Esophagus muscularis mucosa (tissue), 4 donors: ENCODE measurements at regions not wholly inside any gene's neighbourhood (a gene's known extent, or its start where the extent isn't known, plus 50 kb on each side); places are given as distances from the start of the nearest gene placed in this dataset.

ENCODE experiments used
- DNase-seq: peaks from one replicate; pipeline ENCODE4 v3.0.0-alpha.2; 2017; ENCODE audit errors: extremely low spot score
- H3K27ac ChIP-seq, 4 donors: fragments of 200-600 bp; sonication (generic); replicated peaks in 1 of 4; 1 replicate in 3 of 4; 2 replicates in 1 of 4; pipeline ENCODE4 v1.5.1; 2016 to 2019; ENCODE audit warnings: mild to moderate bottlenecking in 1 of 4
- H3K27me3 ChIP-seq, 4 donors: fragments of 200-600 bp; sonication (generic); one replicate each; pipeline versions ENCODE4 v1.5.1 to v1.6.0; 2016 to 2019
- H3K36me3 ChIP-seq, 4 donors: fragments of 200-600 bp; sonication (generic); one replicate each; pipeline ENCODE4 v1.5.1; 2016 to 2019
- H3K4me1 ChIP-seq, 4 donors: fragments of 200-600 bp; sonication (generic); one replicate each; pipeline ENCODE4 v1.5.1; 2016 to 2019
- H3K4me3 ChIP-seq, 4 donors: fragments of 200-600 bp; sonication (generic); 1 replicate in 2 of 4; 2 replicates in 2 of 4; pipeline ENCODE4 v1.5.1; 2016 to 2019; ENCODE audit warnings: mild to moderate bottlenecking in 4 of 4, moderate library complexity in 1 of 4
- H3K9me3 ChIP-seq, 4 donors: fragments of 200-600 bp; sonication (generic); 1 replicate in 3 of 4; 2 replicates in 1 of 4; pipeline ENCODE4 v1.5.1; 2016 to 2019
- CTCF ChIP-seq, 3 experiments: fragments of 200-600 bp in 2 of 3; fragments of 450-650 bp in 1 of 3; sonication (generic) in 2 of 3; IDR thresholded peaks; one replicate each; pipeline ENCODE4 v1.5.1; 2017 to 2019; ENCODE audit warnings: antibody characterized with exemption in 3 of 3, mild to moderate bottlenecking in 2 of 3, moderate library complexity in 1 of 3
- EP300 ChIP-seq: sonication (generic); formaldehyde crosslinking; IDR thresholded peaks from one replicate; pipeline ENCODE4 v1.6.1; 2017; ENCODE audit warnings: antibody characterized with exemption
- POLR2A ChIP-seq: fragments of 450-650 bp; IDR thresholded peaks from one replicate; pipeline ENCODE4 v1.6.1; 2017; ENCODE audit warnings: antibody characterized with exemption, moderate library complexity, mild to moderate bottlenecking, low read depth
- POLR2AphosphoS5 ChIP-seq, 2 donors: sonication (generic); formaldehyde crosslinking; IDR thresholded peaks; one replicate each; pipeline ENCODE4 v1.6.1; 2017; ENCODE audit warnings: antibody characterized with exemption in 2 of 2
- WGBS: methylation state at CpG from one replicate; pipeline ENCODE4 v1.1.5; 2018; 5-methylcytosine and 5-hydroxymethylcytosine counted together
- intact Hi-C: fragments of 100-400 bp; cut with DNase I; formaldehyde crosslinking; loops from one replicate; pipeline ENCODE4 v1.15.1; 2023

GRCh38 chr20:5486377-5487054 lies 124.3 kb downstream of the GPCPD1 start:
- Histone ChIP-seq H3K36me3 (no peaks in the 10 kb centered on the region), H3K27me3 (peaks cover 0 to 17% (median 0%) of the 10 kb centered on the region in 4 donors), H3K4me1 (no peaks in the 10 kb centered on the region), H3K27ac (no peak overlapping the region), H3K4me3 (no peak overlapping the region), H3K9me3 (peaks cover 0 to 6% (median 2%) of the 10 kb centered on the region in 4 donors)
- TF ChIP-seq POLR2A (no peak), CTCF (IDR thresholded peaks at IDR 0.05) (no peak), EP300 (no peak), POLR2AphosphoS5 (IDR thresholded peaks at IDR 0.05) (no peak)
- 90% methylated on average over 5 of the region's 5 CpGs for WGBS
- DNase-seq = no peak
- intact Hi-C loops = no loop called here

GRCh38 chr20:5484926-5485325 lies 125.9 kb downstream of the GPCPD1 start:
- no peak for DNase-seq
- H3K4me3 ChIP-seq = no peak overlapping the region
- no peak for TF ChIP-seq CTCF (IDR thresholded peaks at IDR 0.05)
- no peak for TF ChIP-seq EP300
- no peak for TF ChIP-seq POLR2A
- no peak for TF ChIP-seq POLR2AphosphoS5 (IDR thresholded peaks at IDR 0.05)

GRCh38 chr20:5484346-5484745 lies 126.5 kb downstream of the GPCPD1 start:
- H3K27me3 ChIP-seq = peaks cover 0 to 17% (median 0%) of the 10 kb centered on the region in 4 donors
- intact Hi-C loops = no loop called here
- no peak overlapping the region for H3K4me3 ChIP-seq
- TF ChIP-seq POLR2A (no peak), POLR2AphosphoS5 (IDR thresholded peaks at IDR 0.05) (no peak), CTCF (IDR thresholded peaks at IDR 0.05) (no peak), EP300 (no peak)
- WGBS = 61% methylated on average over 6 of the region's 6 CpGs
- H3K36me3 ChIP-seq = no peaks in the 10 kb centered on the region
- no peak overlapping the region for H3K27ac ChIP-seq
- no peaks in the 10 kb centered on the region for H3K4me1 ChIP-seq
- no peak for DNase-seq
- no peaks in the 10 kb centered on the region for H3K9me3 ChIP-seq

More at GRCh38 chr20:5484926-5485325, 125.9 kb downstream of the GPCPD1 start:
- Histone ChIP-seq H3K4me1 (no peaks in the 10 kb centered on the region), H3K27ac (no peak overlapping the region), H3K9me3 (no peaks in the 10 kb centered on the region), H3K36me3 (no peaks in the 10 kb centered on the region), H3K27me3 (peaks cover 0 to 17% (median 0%) of the 10 kb centered on the region in 4 donors)
- 100% methylated on average over 2 of the region's 8 CpGs for WGBS
- intact Hi-C loops = no loop called here

- peaks cover 0 to 17% (median 0%) of the 10 kb centered on the region in 4 donors for H3K27me3 ChIP-seq
- no peak overlapping the region for H3K4me3 ChIP-seq
- TF ChIP-seq CTCF (IDR thresholded peaks at IDR 0.05) = no peak
- TF ChIP-seq POLR2AphosphoS5 (IDR thresholded peaks at IDR 0.05) = no peak
- TF ChIP-seq POLR2A = no peak
- no peak for TF ChIP-seq EP300
- 43% methylated on average over 2 of the region's 2 CpGs for WGBS
- H3K36me3 ChIP-seq = no peaks in the 10 kb centered on the region
- no peak for DNase-seq
- intact Hi-C loops = no loop called here
- H3K9me3 ChIP-seq = no peaks in the 10 kb centered on the region
- H3K27ac ChIP-seq = no peak overlapping the region
- H3K4me1 ChIP-seq = no peaks in the 10 kb centered on the region
Observed at GRCh38 chr20:5482791-5483190, 128.0 kb downstream of the GPCPD1 start.

GRCh38 chr20:5481872-5482271 lies 128.9 kb downstream of the GPCPD1 start:
- Histone ChIP-seq H3K4me1 (no peaks in the 10 kb centered on the region), H3K36me3 (no peaks in the 10 kb centered on the region), H3K27me3 (peaks cover 0 to 11% (median 0%) of the 10 kb centered on the region in 4 donors), H3K4me3 (no peak overlapping the region), H3K9me3 (no peaks in the 10 kb centered on the region), H3K27ac (no peak overlapping the region)
- 94% methylated on average over 4 of the region's 4 CpGs for WGBS
- no peak for DNase-seq
- TF ChIP-seq POLR2A (no peak), EP300 (no peak)
- intact Hi-C loops = no loop called here
